ENCODE measurements at regions not wholly inside any gene's neighbourhood (a gene's known extent, or its start where the extent isn't known, plus 50 kb on each side); places are given as distances from the start of the nearest gene placed in this dataset.

- no peak overlapping the region for H2AK5ac ChIP-seq (ENCODE audit: insufficient read length, low read length)
- no peak overlapping the region for H2BK20ac ChIP-seq (ENCODE audit: low read depth, low read length, poor library complexity, severe bottlenecking)
- no peak overlapping the region for H3K23ac ChIP-seq (ENCODE audit: insufficient read length, low read depth, low read length)
- no peak overlapping the region for H2BK12ac ChIP-seq (ENCODE audit: insufficient read length, low read depth, low read length)
- H3K27me3 Mint-ChIP-seq (ENCODE audit: low read depth): no peaks in the 10 kb centered on the region
- H4K5ac ChIP-seq (ENCODE audit: insufficient read length, low read depth, low read length): no peak overlapping the region
- DNase-seq: no peak
- H3T11ph ChIP-seq (ENCODE audit: low read length): no peak overlapping the region
- no peak overlapping the region for H2BK5ac ChIP-seq (ENCODE audit: insufficient read length, low read length)
- H3K9me3 ChIP-seq (ENCODE audit: control insufficient read depth, low read depth, low read length): no peaks in the 10 kb centered on the region
- no peak overlapping the region for H4K91ac ChIP-seq (ENCODE audit: insufficient read length, low read depth, low read length)
- no peak overlapping the region for H3K4ac ChIP-seq (ENCODE audit: low read depth, low read length)
- H3K36me3 Mint-ChIP-seq (ENCODE audit: insufficient read depth in 1 of 3, low read depth in 3 of 3): no peaks in the 10 kb centered on the region
- H3K23me2 ChIP-seq (ENCODE audit: insufficient read length, low read depth, low read length, poor library complexity, severe bottlenecking): no peaks in the 10 kb centered on the region
- H3K4me3 Mint-ChIP-seq: no peak overlapping the region
- H3K9me3 Mint-ChIP-seq: no peaks in the 10 kb centered on the region
- H3K18ac ChIP-seq (ENCODE audit: insufficient read length, low read depth, low read length): no peak overlapping the region
- H3K14ac ChIP-seq (ENCODE audit: insufficient read depth, low read length): no peak overlapping the region
- H2AFZ ChIP-seq (ENCODE audit: low read length): no peak overlapping the region
- H3K27ac Mint-ChIP-seq: no peak overlapping the region
- no peak overlapping the region for H3K4me2 ChIP-seq (ENCODE audit: insufficient read depth, insufficient read length, low read length)
- no peaks in the 10 kb centered on the region for H3K4me1 Mint-ChIP-seq
- no peaks in the 10 kb centered on the region for H4K20me1 ChIP-seq (ENCODE audit: control insufficient read depth, insufficient read depth, insufficient read length)
- H2BK120ac ChIP-seq (ENCODE audit: low read depth, low read length, poor library complexity, severe bottlenecking): no peak overlapping the region
- TF ChIP-seq, protein P1, sequence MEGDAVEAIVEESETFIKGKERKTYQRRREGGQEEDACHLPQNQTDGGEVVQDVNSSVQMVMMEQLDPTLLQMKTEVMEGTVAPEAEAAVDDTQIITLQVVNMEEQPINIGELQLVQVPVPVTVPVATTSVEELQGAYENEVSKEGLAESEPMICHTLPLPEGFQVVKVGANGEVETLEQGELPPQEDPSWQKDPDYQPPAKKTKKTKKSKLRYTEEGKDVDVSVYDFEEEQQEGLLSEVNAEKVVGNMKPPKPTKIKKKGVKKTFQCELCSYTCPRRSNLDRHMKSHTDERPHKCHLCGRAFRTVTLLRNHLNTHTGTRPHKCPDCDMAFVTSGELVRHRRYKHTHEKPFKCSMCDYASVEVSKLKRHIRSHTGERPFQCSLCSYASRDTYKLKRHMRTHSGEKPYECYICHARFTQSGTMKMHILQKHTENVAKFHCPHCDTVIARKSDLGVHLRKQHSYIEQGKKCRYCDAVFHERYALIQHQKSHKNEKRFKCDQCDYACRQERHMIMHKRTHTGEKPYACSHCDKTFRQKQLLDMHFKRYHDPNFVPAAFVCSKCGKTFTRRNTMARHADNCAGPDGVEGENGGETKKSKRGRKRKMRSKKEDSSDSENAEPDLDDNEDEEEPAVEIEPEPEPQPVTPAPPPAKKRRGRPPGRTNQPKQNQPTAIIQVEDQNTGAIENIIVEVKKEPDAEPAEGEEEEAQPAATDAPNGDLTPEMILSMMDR (conservative IDR thresholded peaks at IDR 0.05): no peak
- H3K27ac ChIP-seq (ENCODE audit: insufficient read length, low read depth, low read length): no peak overlapping the region
- no peaks in the 10 kb centered on the region for H3K79me2 ChIP-seq (ENCODE audit: insufficient read depth, low read length)
- no peaks in the 10 kb centered on the region for H3K79me1 ChIP-seq (ENCODE audit: insufficient read depth, low read depth, low read length, poor library complexity, severe bottlenecking)
- no peak overlapping the region for H4K8ac ChIP-seq (replicated peaks; ENCODE audit: insufficient read length, low read depth, low read length)
- no peak overlapping the region for H3K9ac ChIP-seq (ENCODE audit: extremely low read depth, insufficient read length, low read length)
- H3K27me3 ChIP-seq (ENCODE audit: insufficient read depth, low read length): no peaks in the 10 kb centered on the region
- no CpG with 5 or more reads among the region's 2 CpGs for WGBS (ENCODE audit: extremely low coverage, insufficient read length, low lambda C conversion rate)
- no peaks in the 10 kb centered on the region for H3K4me1 ChIP-seq (ENCODE audit: insufficient read depth, low read length)
- no peak overlapping the region for H2BK15ac ChIP-seq (ENCODE audit: low read depth, low read length)
- H3K56ac ChIP-seq (ENCODE audit: insufficient read length, low read depth, low read length): no peak overlapping the region
Measured at GRCh38 chr7:124196519-124196918, 163.7 kb upstream of the TMEM229A start.

Data from H9 (cell line).